CD4-positive, alpha-beta memory T cell (primary cell): ENCODE measurements at regions not wholly inside any gene's neighbourhood (a gene's known extent, or its start where the extent isn't known, plus 50 kb on each side); places are given as distances from the start of the nearest gene placed in this dataset.

Source experiments
- CTCF ChIA-PET: fragments of 350-600 bp; sonication (Branson Sonifier 250); formaldehyde crosslinking; loops from one replicate; lab custom pipeline; 2021; ENCODE audit warnings: inconsistent platforms; ENCODE audit not compliant: partially characterized antibody; lab: Charles Lee
- POLR2A ChIA-PET: fragments of 350-600 bp; sonication (Branson Sonifier 250); formaldehyde crosslinking; loops from one replicate; lab custom pipeline; 2021; ENCODE audit not compliant: partially characterized antibody; lab: Charles Lee
- DNase-seq, 5 donors: peaks; one replicate each; pipeline versions ENCODE4 v3.0.0 to v3.0.0-alpha.2; 2020 to 2022; ENCODE audit warnings: mixed read lengths in 1 of 5
- H3K27ac ChIP-seq: one replicate; pipeline ENCODE4 v1.7.0; 2013; ENCODE audit warnings: low read depth, low read length
- H3K27me3 ChIP-seq: 2 replicates; pipeline ENCODE4 v1.7.0; 2013; ENCODE audit warnings: mild to moderate bottlenecking, low read length, moderate library complexity; ENCODE audit not compliant: insufficient read depth
- H3K36me3 ChIP-seq: 2 replicates; pipeline ENCODE4 v1.7.0; 2013; ENCODE audit warnings: mild to moderate bottlenecking, low read length, moderate library complexity; ENCODE audit not compliant: insufficient read depth
- H3K4me1 ChIP-seq: 2 replicates; pipeline ENCODE4 v1.7.0; 2013; ENCODE audit warnings: mild to moderate bottlenecking, low read length, moderate library complexity; ENCODE audit not compliant: insufficient read depth
- H3K4me3 ChIP-seq, 2 donors: one replicate each; pipeline ENCODE4 v1.7.0; 2013; ENCODE audit warnings: low read length in 2 of 2, mild to moderate bottlenecking in 1 of 2
- H3K9me3 ChIP-seq, 2 donors: one replicate each; pipeline ENCODE4 v1.7.0; 2013; ENCODE audit warnings: low read length in 2 of 2, control low read depth in 1 of 2; ENCODE audit not compliant: control insufficient read depth in 1 of 2
- H3K27ac Mint-ChIP-seq, 7 donors: one replicate each; pipeline ENCODE4 v1.8.0; 2020 to 2021; ENCODE audit warnings: mixed read lengths in 7 of 7, mild to moderate bottlenecking in 6 of 7, inconsistent platforms in 3 of 7, moderate library complexity in 3 of 7
- H3K27me3 Mint-ChIP-seq, 2 donors: one replicate each; pipeline ENCODE4 v1.8.0; 2020 to 2021; ENCODE audit warnings: mixed read lengths in 2 of 2
- H3K36me3 Mint-ChIP-seq, 2 donors: one replicate each; pipeline ENCODE4 v1.8.0; 2020 to 2021; ENCODE audit warnings: mixed read lengths in 2 of 2, inconsistent platforms in 1 of 2, mild to moderate bottlenecking in 1 of 2
- H3K4me1 Mint-ChIP-seq, 4 donors: one replicate each; pipeline ENCODE4 v1.8.0; 2020 to 2021; ENCODE audit warnings: mixed read lengths in 4 of 4, mild to moderate bottlenecking in 1 of 4
- H3K4me3 Mint-ChIP-seq, 8 donors: one replicate each; pipeline ENCODE4 v1.8.0; 2020 to 2021; ENCODE audit warnings: mixed read lengths in 8 of 8, mild to moderate bottlenecking in 7 of 8, moderate library complexity in 6 of 8, inconsistent platforms in 3 of 8
- H3K9me3 Mint-ChIP-seq, 8 donors: one replicate each; pipeline ENCODE4 v1.8.0; 2020 to 2021; ENCODE audit warnings: mixed read lengths in 8 of 8, mild to moderate bottlenecking in 5 of 8, inconsistent platforms in 3 of 8, moderate library complexity in 1 of 8
- intact Hi-C: fragments of 100-400 bp; cut with micrococcal nuclease; formaldehyde crosslinking; loops from one replicate; pipeline ENCODE4 v1.15.1; 2023

DNA sequence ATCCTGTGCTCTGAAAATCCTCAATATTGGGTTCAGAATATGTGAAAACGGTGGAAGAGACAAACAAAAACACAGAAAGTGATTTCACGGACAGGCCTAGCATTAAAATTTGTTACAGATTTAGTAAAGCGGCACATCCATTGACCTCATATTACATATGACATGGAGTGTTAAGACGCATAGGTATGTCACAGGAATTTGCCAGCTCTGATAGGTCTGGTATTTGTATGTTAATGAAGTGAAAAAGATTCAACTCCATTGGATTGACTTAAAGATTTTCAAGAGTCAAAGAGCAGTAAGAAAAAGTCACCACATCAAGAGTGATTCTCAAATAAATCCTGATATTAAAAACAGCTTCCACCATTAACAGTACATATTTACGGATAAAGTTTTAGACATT lies 396.5 kb upstream of the SEMA6A start:
- no peaks in the 10 kb centered on the region for H3K27me3 Mint-ChIP-seq
- Histone ChIP-seq H3K4me1 (no peaks in the 10 kb centered on the region), H3K4me3 (no peak overlapping the region), H3K27me3 (no peaks in the 10 kb centered on the region), H3K9me3 (no peaks in the 10 kb centered on the region), H3K27ac (no peak overlapping the region), H3K36me3 (no peaks in the 10 kb centered on the region)
- H3K27ac Mint-ChIP-seq, result no peak overlapping the region
- intact Hi-C loops, result no loop called here
- no peak for DNase-seq
- no peak overlapping the region for H3K4me3 Mint-ChIP-seq
- no peaks in the 10 kb centered on the region for H3K36me3 Mint-ChIP-seq
- no peaks in the 10 kb centered on the region for H3K4me1 Mint-ChIP-seq
- CTCF ChIA-PET, result no interaction called here
- POLR2A ChIA-PET, result no interaction called here
- H3K9me3 Mint-ChIP-seq, result peaks cover 0 to 7% (median 2%) of the 10 kb centered on the region in 8 donors

DNA sequence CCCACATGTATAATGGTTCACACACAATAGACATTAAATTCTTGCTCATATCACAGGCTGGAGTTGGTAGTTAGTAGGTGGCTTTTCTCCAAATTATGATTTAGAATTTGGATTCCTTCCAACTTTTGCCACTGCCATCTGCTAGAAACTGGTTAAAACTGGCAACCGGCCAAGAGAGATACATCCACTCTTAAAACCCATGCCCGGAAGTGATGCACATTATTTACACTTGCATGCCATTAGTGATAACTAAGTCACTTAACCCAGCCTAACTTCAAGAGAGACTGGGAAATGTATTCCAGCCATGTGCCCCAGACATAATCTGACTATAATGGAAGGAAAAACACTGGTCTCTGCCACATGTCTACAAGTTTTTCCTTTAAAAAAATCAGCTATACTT lies 395.7 kb upstream of the SEMA6A start:
- POLR2A ChIA-PET, result no interaction called here
- Histone ChIP-seq H3K27ac (no peak overlapping the region), H3K36me3 (no peaks in the 10 kb centered on the region), H3K27me3 (no peaks in the 10 kb centered on the region), H3K9me3 (no peaks in the 10 kb centered on the region), H3K4me3 (no peak overlapping the region), H3K4me1 (no peaks in the 10 kb centered on the region)
- Mint-ChIP-seq H3K27ac (no peak overlapping the region), H3K4me1 (no peaks in the 10 kb centered on the region), H3K36me3 (no peaks in the 10 kb centered on the region), H3K4me3 (no peak overlapping the region), H3K9me3 (peaks cover 0 to 7% (median 2%) of the 10 kb centered on the region in 8 donors), H3K27me3 (no peaks in the 10 kb centered on the region)
- CTCF ChIA-PET, result no interaction called here
- intact Hi-C loops, result no loop called here
- DNase-seq, result no peak

- DNase-seq, result no peak
- Mint-ChIP-seq H3K9me3 (peaks cover 0 to 4% (median 1%) of the 10 kb centered on the region in 8 donors), H3K27ac (no peak overlapping the region), H3K4me1 (no peaks in the 10 kb centered on the region), H3K27me3 (no peaks in the 10 kb centered on the region), H3K36me3 (no peaks in the 10 kb centered on the region), H3K4me3 (no peak overlapping the region)
- Histone ChIP-seq H3K27me3 (no peaks in the 10 kb centered on the region), H3K36me3 (no peaks in the 10 kb centered on the region), H3K4me3 (no peak overlapping the region), H3K27ac (no peak overlapping the region), H3K4me1 (no peaks in the 10 kb centered on the region), H3K9me3 (no peaks in the 10 kb centered on the region)
- CTCF ChIA-PET, result no interaction called here
- POLR2A ChIA-PET, result no interaction called here
- intact Hi-C loops, result no loop called here
Measured at GRCh38 chr5:116964438-116964837, 389.8 kb upstream of the SEMA6A start.

GRCh38 chr5:116961021-116961420 lies 386.4 kb upstream of the SEMA6A start:
- CTCF ChIA-PET, result no interaction called here
- Histone ChIP-seq H3K27ac (no peak overlapping the region), H3K9me3 (no peaks in the 10 kb centered on the region), H3K27me3 (no peaks in the 10 kb centered on the region), H3K4me1 (no peaks in the 10 kb centered on the region), H3K36me3 (no peaks in the 10 kb centered on the region), H3K4me3 (no peak overlapping the region)
- H3K27ac Mint-ChIP-seq, result no peak overlapping the region
- POLR2A ChIA-PET, result no interaction called here
- H3K4me1 Mint-ChIP-seq, result no peaks in the 10 kb centered on the region
- intact Hi-C loops, result no loop called here
- no peaks in the 10 kb centered on the region for H3K9me3 Mint-ChIP-seq
- no peak for DNase-seq
- H3K27me3 Mint-ChIP-seq, result no peaks in the 10 kb centered on the region
- H3K4me3 Mint-ChIP-seq, result no peak overlapping the region
- H3K36me3 Mint-ChIP-seq, result no peaks in the 10 kb centered on the region

DNA sequence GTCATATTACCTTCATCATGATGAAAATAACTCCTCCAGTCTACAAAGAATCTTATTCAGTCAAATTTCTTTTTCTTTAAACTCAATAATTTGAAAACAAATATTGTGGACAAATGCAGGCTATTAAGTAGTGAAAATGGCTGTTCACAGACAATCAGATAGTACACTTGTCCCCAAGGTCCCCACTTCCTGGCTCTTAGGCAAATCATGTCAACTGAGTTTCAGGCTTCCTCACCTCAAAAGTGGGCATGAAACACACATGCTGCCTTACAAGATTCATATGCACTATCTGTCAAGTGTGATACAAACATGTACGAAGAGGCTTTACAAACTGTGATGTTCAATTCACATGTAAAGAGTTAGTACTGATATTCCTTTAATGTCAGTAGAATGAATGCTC lies 385.2 kb upstream of the SEMA6A start:
- Histone ChIP-seq H3K36me3 (no peaks in the 10 kb centered on the region), H3K27me3 (no peaks in the 10 kb centered on the region), H3K27ac (no peak overlapping the region), H3K4me3 (no peak overlapping the region), H3K9me3 (no peaks in the 10 kb centered on the region), H3K4me1 (no peaks in the 10 kb centered on the region)
- Mint-ChIP-seq H3K4me3 (no peak overlapping the region), H3K27ac (no peak overlapping the region), H3K4me1 (no peaks in the 10 kb centered on the region), H3K36me3 (no peaks in the 10 kb centered on the region), H3K9me3 (no peaks in the 10 kb centered on the region), H3K27me3 (no peaks in the 10 kb centered on the region)
- ChIA-PET CTCF (no interaction called here), POLR2A (no interaction called here)
- intact Hi-C loops, result no loop called here
- DNase-seq, result no peak

DNA sequence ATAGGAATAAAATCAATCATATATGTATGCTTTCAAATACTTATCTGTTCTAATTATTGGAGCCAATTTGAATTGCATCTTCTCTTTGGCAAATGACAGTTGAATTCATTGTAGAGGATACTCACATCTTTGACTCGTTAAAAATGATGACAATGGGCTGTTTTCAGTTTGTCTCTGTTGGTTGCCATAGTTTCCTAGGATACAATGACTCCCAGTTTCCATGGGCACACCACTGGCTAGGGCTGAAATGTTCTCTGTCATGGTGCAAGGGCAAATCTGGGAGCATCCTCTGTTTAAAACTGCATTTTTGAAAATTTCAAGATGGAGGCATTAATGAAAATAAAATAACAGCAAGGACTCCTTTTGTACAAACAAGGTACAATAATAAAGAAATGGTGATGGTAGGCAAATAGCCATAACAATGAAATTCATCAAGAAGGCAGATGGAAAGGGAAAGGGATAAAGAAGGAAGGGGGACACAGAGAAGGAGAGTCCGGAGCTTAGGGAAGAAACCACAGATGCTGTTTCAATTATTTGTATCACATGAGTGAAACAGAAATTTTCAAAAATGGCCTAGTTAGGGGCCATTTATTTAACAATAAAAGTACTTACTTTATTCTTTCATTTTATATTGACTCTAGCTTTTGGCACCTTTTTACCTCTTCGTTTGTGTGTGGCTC lies 378.8 kb upstream of the SEMA6A start:
- H3K4me1 Mint-ChIP-seq, result peaks cover 0 to under 1% (median 0%) of the 10 kb centered on the region in 4 donors
- H3K9me3 Mint-ChIP-seq, result peaks cover 0 to 2% (median 0%) of the 10 kb centered on the region in 8 donors
- DNase-seq, result no peak
- H3K27ac Mint-ChIP-seq, result no peak overlapping the region
- no peak overlapping the region for H3K4me3 Mint-ChIP-seq
- Histone ChIP-seq H3K4me3 (no peak overlapping the region), H3K4me1 (no peaks in the 10 kb centered on the region), H3K36me3 (no peaks in the 10 kb centered on the region), H3K27me3 (no peaks in the 10 kb centered on the region), H3K9me3 (no peaks in the 10 kb centered on the region), H3K27ac (no peak overlapping the region)
- intact Hi-C loops, result no loop called here
- no peaks in the 10 kb centered on the region for H3K27me3 Mint-ChIP-seq
- POLR2A ChIA-PET, result no interaction called here
- H3K36me3 Mint-ChIP-seq, result no peaks in the 10 kb centered on the region
- CTCF ChIA-PET, result no interaction called here

DNA sequence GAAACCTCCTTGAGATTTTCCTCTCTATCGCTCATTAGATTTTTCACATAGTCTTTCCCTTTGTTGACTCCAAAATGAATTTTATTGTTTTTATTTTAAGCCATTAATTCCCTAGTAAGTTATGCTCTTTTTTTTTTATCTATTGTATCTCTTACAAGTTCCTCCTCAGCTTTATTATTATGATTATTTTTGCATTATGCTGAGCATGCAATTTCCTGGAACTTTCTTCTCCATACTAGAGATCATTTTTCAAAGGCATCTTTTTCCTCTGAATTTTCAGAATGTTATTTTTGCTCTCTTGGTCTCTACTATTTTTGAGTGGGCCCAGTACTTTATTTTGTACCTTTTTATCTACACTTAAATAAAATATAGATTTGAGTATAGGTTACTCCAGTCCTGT lies 376.6 kb upstream of the SEMA6A start:
- Mint-ChIP-seq H3K27me3 (no peaks in the 10 kb centered on the region), H3K36me3 (no peaks in the 10 kb centered on the region), H3K9me3 (peaks cover 0 to 2% (median 0%) of the 10 kb centered on the region in 8 donors), H3K4me3 (no peak overlapping the region), H3K4me1 (peaks cover 0 to 8% (median 4%) of the 10 kb centered on the region in 4 donors), H3K27ac (no peak overlapping the region)
- H3K27me3 ChIP-seq, result no peaks in the 10 kb centered on the region
- ChIA-PET POLR2A (no interaction called here), CTCF (no interaction called here)
- intact Hi-C loops, result no loop called here
- DNase-seq, result no peak
- H3K9me3 ChIP-seq, result no peaks in the 10 kb centered on the region
- H3K27ac ChIP-seq, result no peak overlapping the region
- no peaks in the 10 kb centered on the region for H3K36me3 ChIP-seq
- H3K4me1 ChIP-seq, result no peaks in the 10 kb centered on the region
- H3K4me3 ChIP-seq, result no peak overlapping the region
